NCI-H146 treated with DMSO at 0.1 percent for 48 hours (cell line): ENCODE measurements at regions not wholly inside any gene's neighbourhood (a gene's known extent, or its start where the extent isn't known, plus 50 kb on each side); places are given as distances from the start of the nearest gene placed in this dataset.
"Not testable (repeated sequence)": the region's sequence is repeated elsewhere in the genome, so short reads cannot be mapped to it uniquely, and the experiment has no call there.

Experiments used
- DNase-seq: peaks from one replicate; lab custom pipeline; 2025; ENCODE audit not compliant: unreplicated experiment; lab: John Stamatoyannopoulos, UW

GRCh38 chr2:18991177-18992168 lies 366.9 kb downstream of the OSR1 start:
- DNase-seq, result no peak

GRCh38 chr2:18988631-18989232 lies 369.7 kb downstream of the OSR1 start:
- no peak for DNase-seq

GRCh38 chr2:18987592-18988073 lies 370.8 kb downstream of the OSR1 start:
- no peak for DNase-seq

GRCh38 chr2:18987016-18987415 lies 371.4 kb downstream of the OSR1 start:
- DNase-seq, result no peak

GRCh38 chr2:18986046-18986445 lies 372.4 kb downstream of the OSR1 start:
- no peak for DNase-seq

GRCh38 chr2:18980786-18981430 lies 377.5 kb downstream of the OSR1 start:
- no peak for DNase-seq

GRCh38 chr2:18980104-18980785 lies 378.2 kb downstream of the OSR1 start:
- no peak for DNase-seq

- DNase-seq, result no peak
These were observed 381.0 kb downstream of the OSR1 start for GRCh38 chr2:18977409-18977808.

GRCh38 chr2:18976168-18976961 lies 382.1 kb downstream of the OSR1 start:
- DNase-seq, result no peak

GRCh38 chr2:18975506-18976167 lies 382.8 kb downstream of the OSR1 start:
- no peak for DNase-seq

- no peak for DNase-seq
These were observed 382.3 kb upstream of the NT5C1B start for GRCh38 chr2:18971628-18972027.

- DNase-seq, result no peak
These were observed 381.7 kb upstream of the NT5C1B start for GRCh38 chr2:18971069-18971378.

- DNase-seq, result no peak
These were observed 376.8 kb upstream of the NT5C1B start for GRCh38 chr2:18966131-18966530.

- not testable (repeated sequence) for DNase-seq
These were observed 374.4 kb upstream of the NT5C1B start for GRCh38 chr2:18963739-18964256.

- DNase-seq, result no peak
These were observed 372.6 kb upstream of the NT5C1B start for GRCh38 chr2:18961991-18962421.

- DNase-seq, result no peak
These were observed 370.8 kb upstream of the NT5C1B start for GRCh38 chr2:18959952-18960717.

- DNase-seq, result no peak
These were observed 369.8 kb upstream of the NT5C1B start for GRCh38 chr2:18959200-18959599.

- DNase-seq, result no peak
These were observed 368.5 kb upstream of the NT5C1B start for GRCh38 chr2:18957909-18958308.

GRCh38 chr2:18950361-18950851 lies 361.0 kb upstream of the NT5C1B start:
- no peak for DNase-seq
